ENCODE measurements at regions not wholly inside any gene's neighbourhood (a gene's known extent, or its start where the extent isn't known, plus 50 kb on each side); places are given as distances from the start of the nearest gene placed in this dataset.

DNA sequence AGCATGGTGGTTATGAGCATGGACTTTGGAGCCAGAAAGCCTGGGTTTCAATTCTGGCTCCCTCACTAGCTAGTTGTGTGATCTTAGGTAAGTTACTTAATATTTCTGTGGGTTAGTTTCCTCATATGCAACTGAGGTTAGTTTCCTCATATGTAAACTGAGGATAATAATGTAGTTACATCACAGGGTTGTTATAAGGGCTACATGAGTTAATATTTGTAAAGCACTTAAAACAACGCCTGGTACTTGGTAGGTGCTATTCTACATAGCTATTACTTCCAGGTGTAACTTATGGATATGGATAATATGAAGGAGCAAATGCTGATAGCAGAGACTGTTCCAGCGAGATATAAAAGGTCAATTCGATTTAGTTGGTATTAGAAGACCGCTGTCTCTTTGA lies 69.4 kb upstream of the POU5F2 start:
- Histone ChIP-seq H2AK5ac (ENCODE audit: low read depth, low read length) (no peak overlapping the region), H3K23me2 (ENCODE audit: low read depth, low read length) (no peaks in the 10 kb centered on the region), H2BK15ac (ENCODE audit: low read length) (no peak overlapping the region), H4K91ac (replicated peaks; ENCODE audit: insufficient read length, low read length) (no peak overlapping the region), H3K4me1 (replicated peaks in 1 of 4; ENCODE audit: control insufficient read depth in 3 of 4, insufficient read depth in 4 of 4, low read length in 3 of 4) (no peaks in the 10 kb centered on the region), H3K4ac (replicated peaks; ENCODE audit: insufficient read length, low read depth, low read length) (no peak overlapping the region), H4K5ac (ENCODE audit: insufficient read length, low read depth, low read length) (no peak overlapping the region), H3K27ac (ENCODE audit: low read depth, low read length) (no peak overlapping the region), H3K79me1 (ENCODE audit: low read depth, low read length) (no peaks in the 10 kb centered on the region), H2BK120ac (replicated peaks; ENCODE audit: low read depth, low read length) (no peak overlapping the region), H3K56ac (replicated peaks; ENCODE audit: insufficient read length, low read depth, low read length) (no peak overlapping the region), H3K9ac (replicated peaks in 1 of 4; ENCODE audit: extremely low read depth in 1 of 4, low read depth in 3 of 4, low read length in 3 of 4) (no peak overlapping the region), H3K27me3 (replicated peaks in 1 of 4; ENCODE audit: control insufficient read depth in 3 of 4, extremely low read depth in 1 of 4, insufficient read depth in 3 of 4, low read length in 3 of 4) (no peaks in the 10 kb centered on the region), H4K8ac (ENCODE audit: extremely low read depth, insufficient read depth, low read length) (no peak overlapping the region), H3K36me3 (ENCODE audit: control insufficient read depth in 2 of 4, insufficient read depth in 4 of 4, low read length in 3 of 4) (no peaks in the 10 kb centered on the region), H3K4me3 (ENCODE audit: extremely low read depth in 1 of 4, insufficient read depth in 2 of 4, low read depth in 3 of 4, low read length in 4 of 4) (no peak overlapping the region), H3K14ac (ENCODE audit: insufficient read length) (no peak overlapping the region), H3K18ac (ENCODE audit: extremely low read depth, low read length) (no peak overlapping the region), H2BK5ac (ENCODE audit: low read depth, low read length) (no peak overlapping the region), H2BK20ac (ENCODE audit: low read length) (no peak overlapping the region), H2AFZ (ENCODE audit: low read length) (no peak overlapping the region), H3K9me3 (ENCODE audit: insufficient read depth in 2 of 2, low read depth in 1 of 2, low read length in 1 of 2) (no peaks in the 10 kb centered on the region), H4K20me1 (replicated peaks in 1 of 2; ENCODE audit: control insufficient read depth in 1 of 2, insufficient read depth in 2 of 2, low read length in 2 of 2) (no peaks in the 10 kb centered on the region), H3K79me2 (ENCODE audit: control insufficient read depth in 1 of 2, insufficient read depth in 2 of 2, low read length in 2 of 2) (no peaks in the 10 kb centered on the region), H3K23ac (ENCODE audit: insufficient read length) (no peak overlapping the region), H3K4me2 (ENCODE audit: insufficient read depth in 1 of 2, low read depth in 2 of 2, low read length in 2 of 2) (no peak overlapping the region), H2BK12ac (ENCODE audit: low read depth, low read length) (no peak overlapping the region)
- DNase-seq (ENCODE audit: low read depth in 1 of 2, low spot score in 2 of 2) (no peak), FAIRE-seq (no peak)
- POLR2A ChIA-PET (ENCODE audit: partially characterized antibody) = no interaction called here
- CTCF ChIA-PET (ENCODE audit: partially characterized antibody) = interaction anchor here (0.7 to 1.5 kb wide), 3 partner anchors 10 to 195 kb away, joined by 3 to 6 read pairs (median 5); no protein-coding TSS in a partner anchor
- 93% methylated on average over 4 of the region's 4 CpGs; no CpG with 5 or more reads in 1 of the 2 experiments for WGBS, 2 experiments (ENCODE audit: extremely low coverage in 1 of 2, insufficient coverage in 1 of 2, insufficient read length in 1 of 2, insufficient replicate concordance in 2 of 2, low coverage in 1 of 2, low lambda C conversion rate in 2 of 2, missing lambda C conversion rate in 1 of 2)
- no peak for TF ChIP-seq PHF8 (conservative IDR thresholded peaks at IDR 0.05; ENCODE audit: low read depth, low read length)
- TF ChIP-seq SRF (IDR thresholded peaks at IDR 0.05; ENCODE audit: low read depth, low read length) = no peak
- TF ChIP-seq JUN (IDR thresholded peaks at IDR 0.05; ENCODE audit: low read depth, low read length) = no peak
- no peak for TF ChIP-seq SP2 (IDR thresholded peaks at IDR 0.05; ENCODE audit: low read length)
- TF ChIP-seq YY1 (IDR thresholded peaks at IDR 0.05; ENCODE audit: low read depth, low read length) = no peak
- no peak for TF ChIP-seq CEBPB (IDR thresholded peaks at IDR 0.05; ENCODE audit: low read depth, low read length)
- no peak for TF ChIP-seq NRF1 (IDR thresholded peaks at IDR 0.05; ENCODE audit: low read depth, low read length)
- no peak for TF ChIP-seq CTBP2 (IDR thresholded peaks at IDR 0.05; ENCODE audit: borderline replicate concordance, insufficient read depth, insufficient read length, low read length)
- no peak for TF ChIP-seq RAD21 (IDR thresholded peaks at IDR 0.05 in 1 of 2, conservative IDR thresholded peaks at IDR 0.05 in 1 of 2; ENCODE audit: low read depth in 2 of 2, low read length in 2 of 2)
- TF ChIP-seq KDM1A (IDR thresholded peaks at IDR 0.05; ENCODE audit: borderline replicate concordance, low read length) = no peak
- no peak for TF ChIP-seq HDAC2 (IDR thresholded peaks at IDR 0.05; ENCODE audit: borderline replicate concordance in 1 of 2, low read depth in 2 of 2, low read length in 2 of 2)
- TF ChIP-seq HDAC6 (IDR thresholded peaks at IDR 0.05; ENCODE audit: low read depth, low read length) = no peak
- no peak for TF ChIP-seq ASH2L (IDR thresholded peaks at IDR 0.05; ENCODE audit: low read length)
- no peak for TF ChIP-seq FOSL1 (IDR thresholded peaks at IDR 0.05; ENCODE audit: insufficient read depth, low read depth, low read length)

Data from H1 (cell line).